Stimulated activated naive B cell treated with anti-CD40 and anti-IgM and Interleukin-4, amounts not matched to agents 10 μg/mL and 1 μg/mL and 100 μg/mL, for 72 hours (primary cell): ENCODE measurements at regions not wholly inside any gene's neighbourhood (a gene's known extent, or its start where the extent isn't known, plus 50 kb on each side); places are given as distances from the start of the nearest gene placed in this dataset.
"Not testable (repeated sequence)": the region's sequence is repeated elsewhere in the genome, so short reads cannot be mapped to it uniquely, and the experiment has no call there.

Experiments
- ATAC-seq, 2 donors: fragments of 150-1000 bp; cut with Tn5 transposase; replicated peaks; 2 replicates each; pipeline ENCODE4 v1.10.0; 2021; ENCODE audit warnings: moderate library complexity in 1 of 2
- DNase-seq: peaks from one replicate; pipeline ENCODE4 v3.0.0; 2021
- H3K27ac Mint-ChIP-seq: one replicate; pipeline ENCODE4 v1.8.0; 2022; ENCODE audit warnings: mild to moderate bottlenecking, mixed read lengths
- H3K27me3 Mint-ChIP-seq, 2 donors: one replicate each; pipeline ENCODE4 v1.8.0; 2022; ENCODE audit warnings: mixed read lengths in 2 of 2
- H3K36me3 Mint-ChIP-seq, 2 donors: one replicate each; pipeline ENCODE4 v1.8.0; 2022; ENCODE audit warnings: mixed read lengths in 2 of 2, mild to moderate bottlenecking in 1 of 2
- H3K4me1 Mint-ChIP-seq, 2 donors: one replicate each; pipeline ENCODE4 v1.8.0; 2022; ENCODE audit warnings: mixed read lengths in 2 of 2, mild to moderate bottlenecking in 1 of 2
- H3K4me3 Mint-ChIP-seq, 2 donors: one replicate each; pipeline ENCODE4 v1.8.0; 2022; ENCODE audit warnings: mild to moderate bottlenecking in 2 of 2, mixed read lengths in 2 of 2, moderate library complexity in 1 of 2
- H3K9me3 Mint-ChIP-seq, 2 donors: one replicate each; pipeline ENCODE4 v1.8.0; 2022; ENCODE audit warnings: mixed read lengths in 2 of 2, mild to moderate bottlenecking in 1 of 2

DNA sequence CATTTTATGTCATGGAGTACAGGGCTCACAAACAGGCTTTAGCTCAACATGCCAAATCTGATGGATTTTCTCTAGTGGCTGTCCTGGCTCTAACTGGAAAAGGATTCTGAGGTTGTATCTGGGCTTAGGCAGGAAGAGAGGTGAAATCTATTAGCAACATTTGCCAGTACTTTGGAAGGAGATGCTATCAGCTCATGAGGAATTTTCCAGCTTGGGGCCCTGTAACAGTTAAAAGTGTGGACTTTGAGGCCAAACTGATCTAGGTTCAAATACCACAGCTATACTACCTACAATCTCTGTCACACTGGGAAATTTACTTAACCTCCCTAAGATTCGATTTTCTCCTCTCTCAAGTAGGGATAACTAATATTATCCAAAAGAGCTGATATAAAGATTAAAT lies 119.0 kb upstream of the HCCS start:
- Mint-ChIP-seq H3K27ac (no peak overlapping the region), H3K36me3 (no peaks in the 10 kb centered on the region), H3K4me1 (no peaks in the 10 kb centered on the region), H3K9me3 (no peaks in the 10 kb centered on the region), H3K4me3 (no peak overlapping the region), H3K27me3 (no peaks in the 10 kb centered on the region)
- no peak for DNase-seq
- no peak for ATAC-seq

DNA sequence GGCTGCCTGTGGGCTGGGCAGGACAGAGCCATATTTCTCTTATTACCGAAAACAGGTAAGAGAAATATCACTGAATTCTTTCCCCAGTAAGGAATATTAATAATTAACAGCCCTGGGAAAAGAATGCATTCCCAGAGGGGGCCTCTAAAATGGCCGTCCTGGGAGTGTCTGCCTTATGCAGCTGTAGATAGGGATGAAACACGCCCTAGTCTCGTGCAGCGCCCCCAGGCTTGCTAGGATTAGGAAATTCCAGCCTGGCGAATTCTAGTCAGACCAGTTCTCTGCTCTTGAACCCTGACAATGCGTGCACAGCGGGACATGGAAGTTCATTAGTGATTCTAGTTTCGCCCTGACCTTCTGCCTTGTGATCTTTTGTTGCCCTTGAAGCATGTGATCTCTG lies 104.1 kb upstream of the HCCS start:
- not testable (repeated sequence) for H3K36me3 Mint-ChIP-seq, H3K27ac Mint-ChIP-seq, H3K4me3 Mint-ChIP-seq, H3K27me3 Mint-ChIP-seq, DNase-seq, ATAC-seq, H3K4me1 Mint-ChIP-seq, H3K9me3 Mint-ChIP-seq

DNA sequence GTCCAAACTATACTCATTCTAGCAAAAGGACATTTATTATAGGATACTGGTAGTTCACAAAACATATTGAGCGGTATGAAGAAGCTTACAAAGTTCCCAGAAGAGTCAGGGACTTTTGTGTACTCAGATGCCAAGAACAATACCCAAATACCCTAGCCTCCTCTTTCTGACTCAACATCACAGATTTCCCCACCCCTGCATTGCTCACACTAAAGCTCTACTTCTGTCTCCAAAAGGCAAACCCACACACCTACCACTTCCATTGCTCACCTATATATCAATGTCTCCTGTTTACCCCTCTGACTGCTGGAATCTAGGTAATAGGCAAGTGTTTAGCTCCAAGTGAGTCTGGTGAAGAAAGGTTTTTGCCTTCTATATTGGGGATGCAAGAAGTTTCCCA lies 100.7 kb upstream of the HCCS start:
- peaks cover 0 to 2% of the 10 kb centered on the region in 2 donors for H3K36me3 Mint-ChIP-seq
- DNase-seq (no peak), ATAC-seq (no peak)
- H3K9me3 Mint-ChIP-seq, result no peaks in the 10 kb centered on the region
- H3K4me3 Mint-ChIP-seq, result no peak overlapping the region
- H3K4me1 Mint-ChIP-seq, result peaks cover 0 to 3% of the 10 kb centered on the region in 2 donors
- H3K27ac Mint-ChIP-seq, result no peak overlapping the region
- H3K27me3 Mint-ChIP-seq, result peaks cover 0 to 8% of the 10 kb centered on the region in 2 donors

DNA sequence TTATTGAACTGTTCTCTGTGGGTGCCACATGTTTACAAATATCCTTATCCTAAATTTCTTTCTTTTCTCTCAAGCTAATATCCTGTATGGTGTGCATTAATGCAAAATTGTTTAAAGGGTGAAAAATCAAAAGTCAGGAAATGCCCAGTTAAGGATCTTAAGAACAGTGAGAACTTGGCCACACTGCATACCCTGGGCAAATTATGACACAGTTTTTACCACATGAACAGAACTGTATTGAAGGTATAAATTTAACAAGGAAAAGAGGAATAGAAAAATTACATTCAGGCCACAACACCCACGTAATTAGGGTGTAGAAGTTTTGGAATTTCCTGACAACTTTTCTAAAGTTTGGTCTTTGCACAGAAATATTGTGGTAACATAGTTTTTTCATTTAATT lies 94.4 kb upstream of the HCCS start:
- Mint-ChIP-seq H3K27ac (peak overlapping the region; percentile 22), H3K36me3 (peaks cover 0 to 3% of the 10 kb centered on the region in 2 donors), H3K27me3 (peaks cover 0 to 11% of the 10 kb centered on the region in 2 donors), H3K4me1 (peaks cover 6 to 9% of the 10 kb centered on the region in 2 donors), H3K9me3 (peaks cover under 1 to 2% of the 10 kb centered on the region in 2 donors), H3K4me3 (peak overlapping the region in 1 of 2 donors; percentile 30)
- DNase-seq (no peak), ATAC-seq (peak; percentile 60 to 61)

DNA sequence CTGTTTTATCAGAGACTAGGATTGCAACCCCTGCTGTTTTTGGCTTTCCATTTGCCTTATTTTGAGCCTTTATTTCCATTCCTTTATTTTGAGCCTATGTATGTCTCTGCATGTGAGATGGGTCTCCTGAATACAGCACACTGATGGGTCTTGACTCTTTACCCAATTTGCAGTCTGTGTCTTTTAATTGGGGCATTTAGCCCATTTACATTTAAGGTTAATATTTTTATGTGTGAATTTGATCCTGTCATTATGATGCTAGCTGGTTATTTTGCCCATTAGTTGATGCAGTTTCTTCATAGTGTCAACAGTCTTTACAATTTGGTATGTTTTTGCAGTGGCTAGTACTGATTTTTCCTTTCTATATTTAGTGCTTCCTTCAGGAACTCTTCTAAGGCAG lies 88.5 kb upstream of the HCCS start:
- not testable (repeated sequence) for H3K36me3 Mint-ChIP-seq, H3K27me3 Mint-ChIP-seq, DNase-seq, H3K4me1 Mint-ChIP-seq, H3K27ac Mint-ChIP-seq, H3K4me3 Mint-ChIP-seq, ATAC-seq
- peaks cover 8 to 18% of the 10 kb centered on the region in 2 donors for H3K9me3 Mint-ChIP-seq

DNA sequence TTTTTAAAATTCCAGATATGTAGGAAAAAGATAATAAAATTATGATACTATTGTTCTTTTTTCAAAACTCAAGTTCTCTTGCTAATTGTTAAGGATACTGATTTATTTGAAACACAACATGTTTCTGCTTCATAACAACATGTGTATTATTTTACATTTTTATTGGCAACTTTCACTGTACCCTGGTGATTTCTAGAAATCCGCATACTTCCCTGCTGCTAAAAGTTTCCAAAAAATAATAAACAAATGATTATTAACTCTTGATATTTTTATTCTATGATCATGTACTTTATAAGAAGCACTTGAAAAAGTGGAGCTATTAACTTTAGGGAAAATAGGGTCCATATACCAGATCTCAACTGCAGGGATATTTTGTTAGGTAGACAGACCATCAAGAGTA lies 71.2 kb upstream of the HCCS start:
- Mint-ChIP-seq H3K4me1 (no peaks in the 10 kb centered on the region), H3K4me3 (no peak overlapping the region), H3K27ac (no peak overlapping the region), H3K36me3 (no peaks in the 10 kb centered on the region), H3K27me3 (no peaks in the 10 kb centered on the region), H3K9me3 (peaks cover 3% of the 10 kb centered on the region in 2 donors)
- no peak for DNase-seq
- ATAC-seq, result no peak

DNA sequence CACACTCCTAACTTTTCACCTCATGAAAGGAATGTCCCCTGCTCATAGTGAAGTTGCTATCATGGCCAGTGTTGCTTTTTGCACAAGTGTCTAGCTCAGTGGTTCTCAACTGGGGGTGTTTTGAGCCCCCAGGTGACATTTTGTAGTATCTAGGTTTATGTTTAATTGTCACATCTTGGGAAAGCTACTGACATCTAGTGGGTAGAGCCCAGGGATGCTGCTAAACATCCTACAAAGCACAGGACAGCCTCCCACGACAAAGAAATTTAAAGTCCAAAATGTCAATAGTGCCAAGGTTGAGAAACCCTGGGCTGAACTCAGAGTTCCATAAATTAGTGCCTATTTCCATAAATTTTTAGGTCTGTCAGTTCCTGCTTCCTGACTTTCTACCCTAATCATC lies 70.7 kb upstream of the HCCS start:
- Mint-ChIP-seq H3K27me3 (no peaks in the 10 kb centered on the region), H3K27ac (no peak overlapping the region), H3K9me3 (peaks cover 5 to 8% of the 10 kb centered on the region in 2 donors), H3K4me1 (no peaks in the 10 kb centered on the region), H3K36me3 (no peaks in the 10 kb centered on the region), H3K4me3 (no peak overlapping the region)
- DNase-seq (no peak), ATAC-seq (no peak)

DNA sequence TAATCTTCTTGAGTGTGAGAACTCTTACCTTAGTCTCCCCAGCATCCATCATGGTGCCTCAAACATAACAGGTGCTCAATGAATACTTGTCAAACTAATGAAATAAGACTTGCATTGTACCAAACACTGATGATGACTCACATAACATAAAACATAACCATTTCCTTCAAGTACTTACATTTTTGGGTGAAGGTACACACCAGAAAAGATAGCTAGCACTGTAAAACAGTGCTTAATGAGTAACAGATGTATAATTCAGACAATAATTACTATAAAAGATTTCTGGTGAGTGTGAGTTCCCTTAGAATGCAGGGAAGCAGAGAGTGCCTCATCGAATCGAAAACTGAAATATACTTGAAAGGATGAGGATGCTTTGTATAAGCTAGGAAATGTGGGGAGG lies 70.1 kb upstream of the HCCS start:
- peaks cover 5 to 11% of the 10 kb centered on the region in 2 donors for H3K9me3 Mint-ChIP-seq
- ATAC-seq (no peak), DNase-seq (no peak)
- H3K27ac Mint-ChIP-seq, result no peak overlapping the region
- H3K4me3 Mint-ChIP-seq, result no peak overlapping the region
- H3K36me3 Mint-ChIP-seq, result no peaks in the 10 kb centered on the region
- no peaks in the 10 kb centered on the region for H3K4me1 Mint-ChIP-seq
- no peaks in the 10 kb centered on the region for H3K27me3 Mint-ChIP-seq

DNA sequence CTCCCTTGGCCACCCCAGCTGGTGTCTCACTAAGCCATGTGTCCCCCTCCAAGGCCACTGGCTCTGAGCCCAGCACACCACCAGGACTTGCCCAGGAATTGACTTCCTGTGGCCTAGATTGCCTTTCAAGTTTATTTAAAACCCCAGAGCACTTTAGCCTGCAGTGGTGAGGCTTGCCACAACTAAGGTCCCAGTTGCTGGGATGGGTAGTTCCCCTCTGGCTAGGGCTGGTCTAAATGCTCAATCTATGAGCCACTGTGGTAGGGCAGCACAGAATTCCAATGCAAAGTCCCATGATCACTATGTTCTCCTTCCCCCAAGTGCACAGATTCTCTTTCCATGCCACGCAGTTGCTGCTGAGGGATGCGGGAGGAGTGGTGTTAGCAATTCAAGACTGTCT lies 61.1 kb upstream of the HCCS start:
- Mint-ChIP-seq H3K4me1 (no peaks in the 10 kb centered on the region), H3K36me3 (no peaks in the 10 kb centered on the region), H3K27me3 (no peaks in the 10 kb centered on the region), H3K4me3 (no peak overlapping the region), H3K9me3 (peaks cover 4 to 7% of the 10 kb centered on the region in 2 donors), H3K27ac (no peak overlapping the region)
- DNase-seq (no peak), ATAC-seq (no peak)

DNA sequence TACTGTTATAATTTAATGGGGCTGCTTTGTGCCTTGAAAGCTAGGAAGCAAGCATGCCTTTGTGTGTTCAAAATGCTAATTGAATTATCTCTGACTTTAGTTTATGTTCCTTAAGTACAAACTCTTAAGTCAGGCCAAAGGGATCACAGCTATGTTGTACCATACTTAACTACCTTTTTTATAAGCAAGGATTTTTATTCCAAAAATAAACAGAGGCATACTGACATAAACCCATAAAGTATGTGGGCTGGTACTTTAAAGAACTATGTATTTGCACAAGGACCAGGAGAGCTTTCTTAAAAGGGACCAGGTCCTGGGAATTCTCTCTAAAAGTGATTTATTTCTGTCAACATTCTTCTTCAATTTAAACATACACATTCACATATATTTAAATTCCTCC lies 57.8 kb upstream of the HCCS start:
- Mint-ChIP-seq H3K4me1 (no peaks in the 10 kb centered on the region), H3K9me3 (peaks cover 0 to 1% of the 10 kb centered on the region in 2 donors), H3K36me3 (peaks cover 0 to 2% of the 10 kb centered on the region in 2 donors), H3K4me3 (no peak overlapping the region), H3K27ac (no peak overlapping the region), H3K27me3 (no peaks in the 10 kb centered on the region)
- ATAC-seq (no peak), DNase-seq (no peak)

DNA sequence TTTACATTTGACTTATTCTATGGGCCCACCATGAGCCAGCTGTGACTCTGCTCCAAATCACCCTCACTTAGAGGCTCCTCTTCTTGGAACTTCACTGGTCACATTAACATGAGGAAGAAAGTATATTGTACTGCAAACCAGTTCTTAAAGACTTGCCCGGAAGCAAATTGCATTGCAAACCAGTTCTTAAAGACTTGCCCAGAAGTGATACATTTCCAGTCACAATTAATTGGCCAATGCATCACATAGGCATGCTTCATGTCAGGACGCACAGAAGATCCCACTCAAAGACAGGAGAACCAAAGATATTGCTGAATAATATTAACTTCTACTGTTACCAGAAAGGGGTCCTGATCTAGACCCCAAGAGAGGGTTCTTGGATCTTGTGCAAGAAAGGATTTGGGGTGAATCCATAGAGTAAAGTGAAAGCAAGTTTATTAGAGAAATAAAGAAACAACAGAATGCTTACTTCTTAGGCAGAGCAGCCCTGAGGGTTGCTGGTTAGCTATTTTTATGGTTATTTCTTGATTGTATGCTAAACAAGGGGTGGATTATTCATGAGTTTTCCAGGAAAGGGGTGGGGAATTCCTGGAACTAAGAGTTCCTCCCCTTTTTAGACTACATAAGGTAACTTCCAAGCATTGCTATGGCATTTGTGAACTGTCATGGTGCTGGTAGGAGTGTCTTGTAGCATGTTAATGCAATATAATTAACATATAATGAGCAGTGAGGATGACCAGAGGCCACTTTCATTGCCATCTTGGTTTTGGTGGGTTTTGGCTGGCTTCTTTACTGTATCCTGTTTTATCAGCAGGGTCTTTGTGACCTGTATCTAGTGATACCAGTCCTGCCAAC lies 54.6 kb upstream of the HCCS start:
- ATAC-seq (no peak), DNase-seq (no peak)
- Mint-ChIP-seq H3K9me3 (no peaks in the 10 kb centered on the region), H3K27me3 (no peaks in the 10 kb centered on the region), H3K4me1 (no peaks in the 10 kb centered on the region), H3K27ac (no peak overlapping the region), H3K4me3 (no peak overlapping the region), H3K36me3 (peaks cover 0 to 2% of the 10 kb centered on the region in 2 donors)

DNA sequence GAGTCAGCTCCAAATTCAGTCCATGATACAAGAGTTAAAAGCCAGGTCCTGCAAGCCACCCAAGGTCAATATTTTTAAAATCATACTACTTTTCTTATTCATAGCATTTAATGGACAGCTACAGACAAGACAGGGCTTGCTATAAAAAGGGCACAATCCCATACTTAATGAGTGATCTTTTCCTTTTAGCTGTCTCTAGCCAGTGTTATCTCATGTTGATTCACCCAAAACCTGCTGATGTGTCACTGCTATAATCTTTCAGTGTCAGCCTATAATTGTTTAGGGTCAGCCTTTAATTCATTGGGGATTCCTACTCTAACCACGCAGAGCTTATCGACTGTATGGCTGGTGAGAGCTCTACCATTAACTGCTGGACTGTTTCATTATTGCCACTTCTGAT lies 51.2 kb upstream of the HCCS start:
- no peaks in the 10 kb centered on the region for H3K9me3 Mint-ChIP-seq
- H3K4me3 Mint-ChIP-seq, result no peak overlapping the region
- no peaks in the 10 kb centered on the region for H3K4me1 Mint-ChIP-seq
- H3K27ac Mint-ChIP-seq, result no peak overlapping the region
- ATAC-seq (no peak), DNase-seq (no peak)
- H3K27me3 Mint-ChIP-seq, result no peaks in the 10 kb centered on the region
- peaks cover 0 to 2% of the 10 kb centered on the region in 2 donors for H3K36me3 Mint-ChIP-seq
